Smooth muscle cell (in vitro differentiated cells): ENCODE measurements at regions not wholly inside any gene's neighbourhood (a gene's known extent, or its start where the extent isn't known, plus 50 kb on each side); places are given as distances from the start of the nearest gene placed in this dataset.

Experiments
- DNase-seq: peaks from one replicate; lab custom pipeline; 2025; ENCODE audit not compliant: unreplicated experiment; lab: John Stamatoyannopoulos, UW
- H2AFZ ChIP-seq: fragments of 200-600 bp; sonication (generic); 2 replicates; pipeline ENCODE4 v1.6.0; 2016; ENCODE audit warnings: antibody characterized with exemption, low read depth, mild to moderate bottlenecking
- H3F3A ChIP-seq: fragments of 200-600 bp; sonication (generic); 2 replicates; pipeline ENCODE4 v1.6.0; 2017; ENCODE audit warnings: antibody characterized with exemption, low read depth
- H3K27ac ChIP-seq: fragments of 200-600 bp; sonication (generic); 2 replicates; pipeline ENCODE4 v1.5.1; 2016; ENCODE audit warnings: low read depth, mild to moderate bottlenecking
- H3K27me3 ChIP-seq: fragments of 200-600 bp; sonication (generic); 2 replicates; pipeline ENCODE4 v1.6.1; 2016; ENCODE audit warnings: low read depth, mild to moderate bottlenecking
- H3K36me3 ChIP-seq: fragments of 200-600 bp; sonication (generic); 2 replicates; pipeline ENCODE4 v1.5.1; 2016; ENCODE audit warnings: low read depth
- H3K4me1 ChIP-seq: fragments of 200-600 bp; sonication (generic); 2 replicates; pipeline ENCODE4 v1.5.1; 2016; ENCODE audit warnings: low read depth
- H3K4me2 ChIP-seq: fragments of 200-600 bp; sonication (generic); 2 replicates; pipeline ENCODE4 v1.6.0; 2016; ENCODE audit warnings: mild to moderate bottlenecking
- H3K4me3 ChIP-seq: fragments of 200-600 bp; sonication (generic); 2 replicates; pipeline ENCODE4 v1.5.1; 2016; ENCODE audit warnings: mild to moderate bottlenecking
- H3K79me2 ChIP-seq: fragments of 200-600 bp; sonication (generic); 2 replicates; pipeline ENCODE4 v1.6.0; 2016; ENCODE audit warnings: low read depth, mild to moderate bottlenecking
- H3K9ac ChIP-seq: fragments of 200-600 bp; sonication (generic); 2 replicates; pipeline ENCODE4 v1.6.0; 2016; ENCODE audit warnings: low read depth
- H3K9me3 ChIP-seq: fragments of 200-600 bp; sonication (generic); replicated peaks from 2 replicates; pipeline ENCODE4 v1.5.1; 2016; ENCODE audit warnings: low read depth
- H4K20me1 ChIP-seq: fragments of 200-600 bp; sonication (generic); 2 replicates; pipeline ENCODE4 v1.6.0; 2016; ENCODE audit warnings: low read depth
- WGBS: methylation state at CpG from one replicate; pipeline ENCODE4 v1.1.7; 2016; ENCODE audit warnings: low lambda C conversion rate; 5-methylcytosine and 5-hydroxymethylcytosine counted together
- TF ChIP-seq, protein P1 (sequence below): fragments of 200-600 bp; sonication (generic); IDR thresholded peaks from 2 replicates; pipeline ENCODE4 v1.5.1; 2017; ENCODE audit warnings: borderline replicate concordance, mild to moderate bottlenecking, antibody characterized with exemption; ENCODE audit not compliant: insufficient read depth, poor library complexity, severe bottlenecking

DNA sequence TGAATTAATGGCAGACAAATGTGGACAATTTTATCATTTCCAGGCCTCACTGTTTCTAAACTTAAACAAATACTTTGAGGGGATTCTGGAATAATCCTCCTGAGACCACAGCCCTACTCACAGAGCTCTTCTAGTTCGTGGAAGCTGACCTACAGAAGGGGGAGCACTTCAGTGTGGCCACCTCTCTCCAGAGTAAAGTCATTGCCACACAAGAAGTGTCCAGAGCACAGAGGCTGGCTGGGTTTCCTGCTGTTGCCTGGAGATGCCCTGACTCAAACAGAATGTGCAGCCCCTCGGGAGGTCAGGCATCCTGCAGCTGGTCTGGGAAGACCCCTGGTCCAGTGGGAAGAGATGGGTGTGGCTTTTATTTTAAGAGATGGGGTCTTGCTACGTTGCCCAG, 110.9 kb downstream of the QRSL1 start:
- no peaks in the 10 kb centered on the region for H3K9me3 ChIP-seq
- H3K36me3 ChIP-seq, result no peaks in the 10 kb centered on the region
- no peak overlapping the region for H3K27ac ChIP-seq
- 76% methylated on average over 3 of the region's 3 CpGs for WGBS
- no peak overlapping the region for H2AFZ ChIP-seq
- H4K20me1 ChIP-seq, result no peaks in the 10 kb centered on the region
- no peak overlapping the region for H3K4me2 ChIP-seq
- TF ChIP-seq, protein P1, sequence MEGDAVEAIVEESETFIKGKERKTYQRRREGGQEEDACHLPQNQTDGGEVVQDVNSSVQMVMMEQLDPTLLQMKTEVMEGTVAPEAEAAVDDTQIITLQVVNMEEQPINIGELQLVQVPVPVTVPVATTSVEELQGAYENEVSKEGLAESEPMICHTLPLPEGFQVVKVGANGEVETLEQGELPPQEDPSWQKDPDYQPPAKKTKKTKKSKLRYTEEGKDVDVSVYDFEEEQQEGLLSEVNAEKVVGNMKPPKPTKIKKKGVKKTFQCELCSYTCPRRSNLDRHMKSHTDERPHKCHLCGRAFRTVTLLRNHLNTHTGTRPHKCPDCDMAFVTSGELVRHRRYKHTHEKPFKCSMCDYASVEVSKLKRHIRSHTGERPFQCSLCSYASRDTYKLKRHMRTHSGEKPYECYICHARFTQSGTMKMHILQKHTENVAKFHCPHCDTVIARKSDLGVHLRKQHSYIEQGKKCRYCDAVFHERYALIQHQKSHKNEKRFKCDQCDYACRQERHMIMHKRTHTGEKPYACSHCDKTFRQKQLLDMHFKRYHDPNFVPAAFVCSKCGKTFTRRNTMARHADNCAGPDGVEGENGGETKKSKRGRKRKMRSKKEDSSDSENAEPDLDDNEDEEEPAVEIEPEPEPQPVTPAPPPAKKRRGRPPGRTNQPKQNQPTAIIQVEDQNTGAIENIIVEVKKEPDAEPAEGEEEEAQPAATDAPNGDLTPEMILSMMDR, result no peak
- H3F3A ChIP-seq, result no peaks in the 10 kb centered on the region
- H3K9ac ChIP-seq, result no peak overlapping the region
- no peaks in the 10 kb centered on the region for H3K4me1 ChIP-seq
- H3K27me3 ChIP-seq, result no peaks in the 10 kb centered on the region
- no peak overlapping the region for H3K4me3 ChIP-seq
- no peaks in the 10 kb centered on the region for H3K79me2 ChIP-seq
- no peak for DNase-seq

DNA sequence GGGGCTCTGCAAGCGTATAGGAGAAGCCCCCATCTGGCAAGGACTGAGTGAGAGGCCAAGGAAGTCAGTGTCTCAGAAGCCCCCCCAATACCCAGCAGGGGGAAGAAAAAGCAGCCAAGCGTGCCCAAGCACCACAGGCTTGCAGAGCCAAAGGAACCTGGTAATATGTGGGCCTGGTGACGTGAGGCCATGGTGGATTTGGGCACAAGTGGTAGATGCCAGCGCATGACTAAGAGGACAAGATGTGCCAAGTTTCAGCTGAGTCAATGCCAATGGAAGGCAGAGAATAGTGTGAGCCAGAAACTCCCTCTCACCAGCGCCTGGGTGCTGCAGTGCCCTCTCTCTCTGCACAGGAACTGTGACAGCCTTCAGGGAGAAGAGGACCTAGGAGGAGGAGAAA, 110.0 kb downstream of the QRSL1 start:
- Histone ChIP-seq H3K27ac (no peak overlapping the region), H3F3A (no peaks in the 10 kb centered on the region), H3K4me2 (no peak overlapping the region), H3K9ac (no peak overlapping the region), H2AFZ (no peak overlapping the region), H3K27me3 (no peaks in the 10 kb centered on the region), H3K36me3 (no peaks in the 10 kb centered on the region), H3K4me1 (no peaks in the 10 kb centered on the region), H3K9me3 (no peaks in the 10 kb centered on the region), H3K79me2 (no peaks in the 10 kb centered on the region), H4K20me1 (no peaks in the 10 kb centered on the region), H3K4me3 (no peak overlapping the region)
- TF ChIP-seq, protein P1, result no peak
- 95% methylated on average over 5 of the region's 5 CpGs for WGBS
- DNase-seq, result no peak

DNA sequence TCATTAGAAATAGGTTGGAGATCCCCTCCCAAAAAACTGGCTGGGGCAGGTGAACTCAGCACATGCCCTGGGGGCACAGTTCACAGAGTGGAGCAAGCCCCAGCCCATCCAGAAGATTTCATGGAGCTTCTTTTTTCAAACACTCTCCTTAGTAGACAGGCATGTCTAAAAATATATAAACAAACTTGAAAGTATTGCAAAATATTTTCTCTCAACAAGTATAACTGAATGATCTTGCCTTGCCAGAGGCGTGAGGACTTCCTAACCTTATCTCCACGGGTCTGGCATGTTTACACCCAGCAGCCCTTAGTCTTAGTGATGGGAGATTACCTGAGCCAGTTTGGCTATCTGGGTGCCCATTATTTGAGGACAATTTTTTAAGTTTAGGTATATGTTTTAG, 107.1 kb downstream of the QRSL1 start:
- no peaks in the 10 kb centered on the region for H3K79me2 ChIP-seq
- H3K4me2 ChIP-seq, result no peak overlapping the region
- DNase-seq, result no peak
- WGBS, result 46% methylated on average over 2 of the region's 2 CpGs
- H3K27me3 ChIP-seq, result no peaks in the 10 kb centered on the region
- H3F3A ChIP-seq, result no peaks in the 10 kb centered on the region
- TF ChIP-seq, protein P1, result no peak
- H2AFZ ChIP-seq, result no peak overlapping the region
- no peaks in the 10 kb centered on the region for H3K9me3 ChIP-seq
- H4K20me1 ChIP-seq, result no peaks in the 10 kb centered on the region
- H3K9ac ChIP-seq, result no peak overlapping the region
- H3K27ac ChIP-seq, result no peak overlapping the region
- no peaks in the 10 kb centered on the region for H3K36me3 ChIP-seq
- H3K4me3 ChIP-seq, result no peak overlapping the region
- H3K4me1 ChIP-seq, result no peaks in the 10 kb centered on the region

DNA sequence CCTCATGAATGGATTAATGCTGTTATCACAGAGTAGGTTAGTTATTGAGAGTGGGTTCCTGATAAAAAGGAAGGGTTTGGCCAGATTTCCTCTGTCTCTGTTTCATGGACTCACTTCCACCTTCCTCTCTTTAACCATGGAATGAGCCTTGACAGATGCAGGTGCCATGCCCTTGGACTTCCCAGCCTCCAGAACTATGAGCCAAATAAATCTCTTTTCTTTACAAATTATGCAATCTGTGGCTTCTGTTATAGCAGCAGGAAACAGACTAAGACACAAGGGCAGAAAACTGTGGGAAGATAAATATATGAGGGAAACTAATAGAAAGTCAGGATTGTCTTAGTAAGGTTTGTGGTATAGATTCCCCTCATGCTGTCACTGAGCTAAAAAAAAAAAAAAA, 106.5 kb downstream of the QRSL1 start:
- H2AFZ ChIP-seq, result no peak overlapping the region
- H3K4me2 ChIP-seq, result no peak overlapping the region
- TF ChIP-seq, protein P1, result no peak
- no peaks in the 10 kb centered on the region for H3K79me2 ChIP-seq
- no peak for DNase-seq
- H3K27me3 ChIP-seq, result no peaks in the 10 kb centered on the region
- no peaks in the 10 kb centered on the region for H3K36me3 ChIP-seq
- H3K4me3 ChIP-seq, result no peak overlapping the region
- H3K4me1 ChIP-seq, result no peaks in the 10 kb centered on the region
- no peaks in the 10 kb centered on the region for H3K9me3 ChIP-seq
- no peaks in the 10 kb centered on the region for H3F3A ChIP-seq
- no peak overlapping the region for H3K9ac ChIP-seq
- H3K27ac ChIP-seq, result no peak overlapping the region
- no peaks in the 10 kb centered on the region for H4K20me1 ChIP-seq
